RWPE2 (cell line): ENCODE measurements at regions not wholly inside any gene's neighbourhood (a gene's known extent, or its start where the extent isn't known, plus 50 kb on each side); places are given as distances from the start of the nearest gene placed in this dataset.

Source experiments
- ATAC-seq: fragments of 200-7000 bp; cut with Tn5 transposase; 3 replicates; pipeline ENCODE4 v1.9.1; 2021; ENCODE audit warnings: low read depth
- DNase-seq: peaks from one replicate; pipeline ENCODE4 v3.0.0-alpha.2; 2020; ENCODE audit warnings: low spot score
- H3K27ac ChIP-seq: fragments of 450-650 bp; 2 replicates; pipeline ENCODE4 v1.5.1; 2017; ENCODE audit warnings: mild to moderate bottlenecking; ENCODE audit not compliant: poor library complexity, severe bottlenecking
- H3K27me3 ChIP-seq: fragments of 250-450 bp; sonication (Bioruptor Pico); 2 replicates; pipeline ENCODE4 v1.5.1; 2021; ENCODE audit warnings: mild to moderate bottlenecking, moderate library complexity; ENCODE audit not compliant: insufficient read depth, poor library complexity, severe bottlenecking
- H3K36me3 ChIP-seq: fragments of 250-450 bp; sonication (Bioruptor Pico); 2 replicates; pipeline ENCODE4 v1.5.1; 2020; ENCODE audit warnings: low read depth, mild to moderate bottlenecking, moderate library complexity
- H3K4me1 ChIP-seq: fragments of 250-450 bp; sonication (Bioruptor Pico); 2 replicates; pipeline ENCODE4 v1.5.1; 2021; ENCODE audit warnings: mild to moderate bottlenecking, moderate library complexity; ENCODE audit not compliant: insufficient read depth, poor library complexity, severe bottlenecking
- H3K4me3 ChIP-seq: fragments of 250-450 bp; sonication (Bioruptor Pico); 2 replicates; pipeline ENCODE4 v1.5.1; 2021; ENCODE audit warnings: mild to moderate bottlenecking, moderate library complexity; ENCODE audit not compliant: severe bottlenecking
- H3K9me3 ChIP-seq: fragments of 250-450 bp; sonication (Bioruptor Pico); 2 replicates; pipeline ENCODE4 v1.5.1; 2021; ENCODE audit warnings: mild to moderate bottlenecking, moderate library complexity; ENCODE audit not compliant: severe bottlenecking
- TF ChIP-seq, protein P1 (sequence below): fragments of 450-650 bp; IDR thresholded peaks from one replicate; pipeline ENCODE4 v1.5.1; 2017; ENCODE audit warnings: mild to moderate bottlenecking, moderate library complexity; ENCODE audit not compliant: poor library complexity, severe bottlenecking

GRCh38 chr20:61090541-61090940, 161.5 kb upstream of the CDH4 start:
- Histone ChIP-seq H3K36me3 (no peaks in the 10 kb centered on the region), H3K4me1 (no peaks in the 10 kb centered on the region), H3K27ac (no peak overlapping the region), H3K9me3 (no peaks in the 10 kb centered on the region), H3K4me3 (no peak overlapping the region), H3K27me3 (peaks cover 86% of the 10 kb centered on the region)
- DNase-seq, result no peak
- TF ChIP-seq, protein P1, sequence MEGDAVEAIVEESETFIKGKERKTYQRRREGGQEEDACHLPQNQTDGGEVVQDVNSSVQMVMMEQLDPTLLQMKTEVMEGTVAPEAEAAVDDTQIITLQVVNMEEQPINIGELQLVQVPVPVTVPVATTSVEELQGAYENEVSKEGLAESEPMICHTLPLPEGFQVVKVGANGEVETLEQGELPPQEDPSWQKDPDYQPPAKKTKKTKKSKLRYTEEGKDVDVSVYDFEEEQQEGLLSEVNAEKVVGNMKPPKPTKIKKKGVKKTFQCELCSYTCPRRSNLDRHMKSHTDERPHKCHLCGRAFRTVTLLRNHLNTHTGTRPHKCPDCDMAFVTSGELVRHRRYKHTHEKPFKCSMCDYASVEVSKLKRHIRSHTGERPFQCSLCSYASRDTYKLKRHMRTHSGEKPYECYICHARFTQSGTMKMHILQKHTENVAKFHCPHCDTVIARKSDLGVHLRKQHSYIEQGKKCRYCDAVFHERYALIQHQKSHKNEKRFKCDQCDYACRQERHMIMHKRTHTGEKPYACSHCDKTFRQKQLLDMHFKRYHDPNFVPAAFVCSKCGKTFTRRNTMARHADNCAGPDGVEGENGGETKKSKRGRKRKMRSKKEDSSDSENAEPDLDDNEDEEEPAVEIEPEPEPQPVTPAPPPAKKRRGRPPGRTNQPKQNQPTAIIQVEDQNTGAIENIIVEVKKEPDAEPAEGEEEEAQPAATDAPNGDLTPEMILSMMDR, result no peak
- peak; percentile 28; the same call in 2 of the 3 replicates for ATAC-seq

DNA sequence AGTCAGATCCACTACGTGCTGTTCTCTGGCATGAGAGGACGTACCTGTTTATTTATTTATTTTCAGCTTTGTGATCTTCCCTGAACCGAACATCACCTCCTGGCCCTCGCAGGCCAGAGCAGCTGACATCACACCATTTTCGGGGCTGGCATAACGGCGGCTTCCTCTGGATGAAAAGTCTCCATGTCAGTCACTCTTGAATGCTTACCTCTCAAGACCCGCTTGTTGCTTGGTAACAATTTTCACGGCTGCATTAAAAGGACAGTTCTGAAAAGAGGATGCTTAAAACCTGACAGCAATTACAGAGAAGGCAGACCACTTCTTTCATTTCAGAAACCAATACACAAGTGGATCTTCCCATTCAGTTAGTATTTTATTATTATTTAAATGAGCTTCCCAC, 159.8 kb upstream of the CDH4 start:
- H3K36me3 ChIP-seq, result no peaks in the 10 kb centered on the region
- no peaks in the 10 kb centered on the region for H3K9me3 ChIP-seq
- TF ChIP-seq, protein P1, result no peak
- no peaks in the 10 kb centered on the region for H3K4me1 ChIP-seq
- peaks cover 85% of the 10 kb centered on the region for H3K27me3 ChIP-seq
- ATAC-seq, result no peak
- H3K27ac ChIP-seq, result no peak overlapping the region
- no peak for DNase-seq
- no peak overlapping the region for H3K4me3 ChIP-seq

DNA sequence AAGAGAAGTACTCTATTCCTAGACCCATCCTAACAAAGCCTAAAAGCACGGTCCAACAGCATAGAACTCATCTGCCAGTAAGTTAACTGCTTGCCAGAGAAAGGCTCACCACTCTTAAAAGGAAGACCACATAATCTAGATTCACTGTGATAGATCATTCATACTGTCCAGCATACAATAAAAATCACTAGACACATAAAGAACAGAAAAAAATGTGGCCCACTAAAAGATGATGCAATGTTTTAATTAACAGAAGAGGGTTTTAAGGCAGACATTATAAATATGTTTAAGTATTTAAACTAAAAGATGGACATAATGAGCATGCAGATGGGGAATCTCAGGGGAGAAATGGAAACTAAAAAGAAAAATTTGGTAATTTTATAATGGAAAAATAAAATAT, 157.5 kb upstream of the CDH4 start:
- Histone ChIP-seq H3K4me1 (no peaks in the 10 kb centered on the region), H3K36me3 (no peaks in the 10 kb centered on the region), H3K27ac (no peak overlapping the region), H3K27me3 (peaks cover 87% of the 10 kb centered on the region), H3K4me3 (no peak overlapping the region), H3K9me3 (no peaks in the 10 kb centered on the region)
- ATAC-seq, result no peak
- TF ChIP-seq, protein P1, result no peak
- no peak for DNase-seq

DNA sequence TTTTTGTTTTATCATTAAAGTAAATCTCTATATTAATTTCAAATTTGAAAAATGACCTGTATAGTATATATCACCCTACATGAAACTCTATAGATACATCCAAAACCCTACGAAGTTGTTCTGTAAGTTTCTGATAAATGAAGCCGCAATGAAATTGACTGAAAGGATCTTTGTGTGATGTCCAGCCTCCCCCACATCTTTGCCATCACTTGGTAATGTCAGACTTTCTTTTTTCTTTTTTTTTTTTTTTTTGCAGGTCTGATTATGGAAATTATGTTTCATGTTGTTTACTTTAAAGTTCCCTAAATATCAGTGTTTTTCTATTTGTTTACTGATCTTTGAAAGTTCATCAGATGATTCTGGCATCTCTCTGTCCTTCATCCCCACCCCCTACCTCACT, 155.6 kb upstream of the CDH4 start:
- no peaks in the 10 kb centered on the region for H3K4me1 ChIP-seq
- DNase-seq, result no peak
- no peak overlapping the region for H3K27ac ChIP-seq
- TF ChIP-seq, protein P1, result no peak
- no peak overlapping the region for H3K4me3 ChIP-seq
- ATAC-seq, result no peak
- H3K27me3 ChIP-seq, result peaks cover 83% of the 10 kb centered on the region
- no peaks in the 10 kb centered on the region for H3K36me3 ChIP-seq
- no peaks in the 10 kb centered on the region for H3K9me3 ChIP-seq

GRCh38 chr20:61099806-61100205, 152.3 kb upstream of the CDH4 start:
- Histone ChIP-seq H3K36me3 (no peaks in the 10 kb centered on the region), H3K4me3 (no peak overlapping the region), H3K27me3 (peaks cover 75% of the 10 kb centered on the region), H3K9me3 (no peaks in the 10 kb centered on the region), H3K4me1 (no peaks in the 10 kb centered on the region), H3K27ac (no peak overlapping the region)
- peak; percentile 35; the same call in 2 of the 3 replicates for ATAC-seq
- TF ChIP-seq, protein P1, result no peak
- no peak for DNase-seq
